GM12878 (cell line): ENCODE measurements at regions not wholly inside any gene's neighbourhood (a gene's known extent, or its start where the extent isn't known, plus 50 kb on each side); places are given as distances from the start of the nearest gene placed in this dataset.

Experiments used
- ATAC-seq: fragments of 200-7000 bp; cut with Tn5 transposase; 3 replicates; pipeline ENCODE4 v1.9.1; 2020; ENCODE audit warnings: mild to moderate bottlenecking, moderate library complexity
- BruUV-seq: library from RNA; stranded (reverse); fragments of 400-500 nt; replicated peaks from 2 replicates; lab custom pipeline; 2021; lab: Mats Ljungman, UMichigan
- CTCF ChIA-PET: fragments of 300-600 bp; sonication (Branson Sonifier 250); formaldehyde crosslinking; extraction: SDS; loops from one replicate; lab custom pipeline; 2021; ENCODE audit warnings: inconsistent platforms; lab: Yijun Ruan, JAX
- POLR2A ChIA-PET: fragments of 350-600 bp; formaldehyde crosslinking; extraction: SDS; loops from one replicate; lab custom pipeline; 2021; ENCODE audit warnings: inconsistent platforms; lab: Charles Lee
- RAD21 ChIA-PET: fragments of 300-600 bp; sonication (Branson Sonifier 250); formaldehyde crosslinking; loops from one replicate; lab custom pipeline; 2023; ENCODE audit warnings: antibody characterized with exemption; ENCODE audit not compliant: unreplicated experiment; lab: Charles Lee
- SMC1A ChIA-PET: fragments of 300-600 bp; sonication (Branson Sonifier 250); formaldehyde crosslinking; loops from one replicate; lab custom pipeline; 2023; ENCODE audit not compliant: unreplicated experiment, uncharacterized antibody; lab: Charles Lee
- DNase-seq: peaks from one replicate; pipeline ENCODE4 v3.0.0-alpha.2; 2011; ENCODE audit warnings: low read depth, low spot score
- FAIRE-seq: peaks from 3 replicates; lab custom pipeline; 2011; peaks lifted over from hg19 to GRCh38; lab: Jason Lieb, UNC
- H2AFZ ChIP-seq: 2 replicates; pipeline ENCODE4 v1.6.0; 2011; ENCODE audit warnings: low read depth, low read length, control low read depth; ENCODE audit not compliant: control insufficient read depth
- H3K27ac ChIP-seq: 2 replicates; pipeline ENCODE4 v1.5.1; 2011; ENCODE audit warnings: control low read depth; ENCODE audit not compliant: control insufficient read depth, insufficient read depth
- H3K27me3 ChIP-seq, 2 experiments: replicated peaks in 1 of 2; 2 replicates each; pipeline versions ENCODE4 v1.6.0 to v1.6.1; 2011; ENCODE audit warnings: low read length in 1 of 2; ENCODE audit not compliant: control insufficient read depth in 2 of 2, insufficient read depth in 2 of 2
- H3K36me3 ChIP-seq, 2 experiments: 2 replicates each; pipeline ENCODE4 v1.5.1; 2011; ENCODE audit warnings: low read length in 1 of 2; ENCODE audit not compliant: control insufficient read depth in 2 of 2, insufficient read depth in 2 of 2
- H3K4me1 ChIP-seq: 2 replicates; pipeline ENCODE4 v1.6.1; 2011; ENCODE audit warnings: mild to moderate bottlenecking, low read length, moderate library complexity, mixed read lengths; ENCODE audit not compliant: control insufficient read depth, insufficient read depth
- H3K4me2 ChIP-seq: 2 replicates; pipeline ENCODE4 v1.6.0; 2011; ENCODE audit warnings: control low read depth; ENCODE audit not compliant: control insufficient read depth, insufficient read depth
- H3K4me3 ChIP-seq: fragments of 200-600 bp; sonication (generic); 2 replicates; pipeline ENCODE4 v1.5.1; 2016
- H3K79me2 ChIP-seq: 2 replicates; pipeline ENCODE4 v1.6.0; 2011; ENCODE audit warnings: low read length; ENCODE audit not compliant: control insufficient read depth, insufficient read depth
- H3K9ac ChIP-seq: 2 replicates; pipeline ENCODE4 v1.8.0; 2011; ENCODE audit warnings: low read length, control low read depth, mixed read lengths; ENCODE audit not compliant: control insufficient read depth, insufficient read depth
- H3K9me3 ChIP-seq: replicated peaks from 3 replicates; pipeline ENCODE4 v1.5.1; 2011; ENCODE audit warnings: mild to moderate bottlenecking, low read length; ENCODE audit not compliant: control insufficient read depth, insufficient read depth
- H4K20me1 ChIP-seq: 2 replicates; pipeline ENCODE4 v1.6.0; 2011; ENCODE audit not compliant: control insufficient read depth, insufficient read depth
- CREM ChIP-seq: IDR thresholded peaks from 2 replicates; pipeline ENCODE4 v1.6.1; 2014; ENCODE audit warnings: antibody characterized with exemption, low read depth
- HDAC2 ChIP-seq: fragments of 200-600 bp; sonication (generic); IDR thresholded peaks from 2 replicates; pipeline ENCODE4 v1.6.1; 2017
- JUNB ChIP-seq: IDR thresholded peaks from 2 replicates; pipeline ENCODE4 v1.6.1; 2016; ENCODE audit warnings: antibody characterized with exemption, mild to moderate bottlenecking
- PKNOX1 ChIP-seq: fragments of 450-650 bp; IDR thresholded peaks from 2 replicates; pipeline ENCODE4 v1.6.1; 2016; ENCODE audit warnings: mild to moderate bottlenecking
- POLR2A ChIP-seq: IDR thresholded peaks from 2 replicates; pipeline ENCODE4 v1.6.1; 2011; ENCODE audit warnings: low read depth, mild to moderate bottlenecking, low read length
- POU2F2 ChIP-seq: IDR thresholded peaks from 3 replicates; pipeline ENCODE4 v1.6.1; 2011; ENCODE audit warnings: low read depth, mild to moderate bottlenecking, low read length, borderline replicate concordance
- RB1 ChIP-seq: fragments of 450-650 bp; formaldehyde crosslinking; IDR thresholded peaks from 2 replicates; pipeline ENCODE4 v1.6.1; 2017; ENCODE audit warnings: mild to moderate bottlenecking, borderline replicate concordance
- SKIL ChIP-seq: fragments of 450-650 bp; IDR thresholded peaks from 2 replicates; pipeline ENCODE4 v1.6.1; 2017; ENCODE audit warnings: mild to moderate bottlenecking, low read depth, inconsistent platforms; ENCODE audit not compliant: poor library complexity, severe bottlenecking
- TBL1XR1 ChIP-seq: IDR thresholded peaks from 2 replicates; pipeline ENCODE4 v1.6.1; 2012; ENCODE audit warnings: low read depth, low read length, improper control_type of control experiment
- TCF12 ChIP-seq: IDR thresholded peaks from 2 replicates; pipeline ENCODE4 v1.6.1; 2011; ENCODE audit warnings: low read depth, mild to moderate bottlenecking, low read length
- YY1 ChIP-seq: IDR thresholded peaks from 2 replicates; pipeline ENCODE4 v1.6.1; 2011; ENCODE audit warnings: low read depth, mild to moderate bottlenecking, low read length
- WGBS: methylation state at CpG from one replicate; pipeline ENCODE4 v1.1.6; 2016; ENCODE audit warnings: low lambda C conversion rate; ENCODE audit not compliant: insufficient replicate concordance, insufficient coverage; ENCODE audit errors: missing lambda C conversion rate; 5-methylcytosine and 5-hydroxymethylcytosine counted together
- in situ Hi-C: fragments of 300-500 bp; cut with MboI; formaldehyde crosslinking; loops from 9 replicates; pipeline ENCODE4 v1.14.3; 2018; ENCODE audit warnings: mixed read lengths
- intact Hi-C: fragments of 100-400 bp; cut with micrococcal nuclease; formaldehyde crosslinking; loops from one replicate; pipeline ENCODE4 v1.14.2; 2022; ENCODE audit not compliant: unreplicated experiment

GRCh38 chr1:96333522-96334235 lies 387.9 kb upstream of the PTBP2 start (continued):
- TF ChIP-seq PKNOX1, result no peak
- no peak for TF ChIP-seq POU2F2
- TF ChIP-seq RB1, result no peak
- TF ChIP-seq YY1, result no peak
- no peak for TF ChIP-seq JUNB
- TF ChIP-seq TCF12, result no peak
- no peak for TF ChIP-seq HDAC2

GRCh38 chr1:96334236-96334557 lies 387.4 kb upstream of the PTBP2 start:
- no peak for FAIRE-seq
- 18% methylated on average over 4 of the region's 4 CpGs for WGBS
- POLR2A ChIA-PET, result no interaction called here

More at GRCh38 chr1:96334236-96334557, 387.4 kb upstream of the PTBP2 start:
- no peak for ATAC-seq
- TF ChIP-seq CREM (no peak), SKIL (no peak), TBL1XR1 (no peak), POLR2A (no peak)
- Histone ChIP-seq H3K4me1 (no peaks in the 10 kb centered on the region), H3K4me3 (no peak overlapping the region), H4K20me1 (no peaks in the 10 kb centered on the region), H3K27me3 (no peaks in the 10 kb centered on the region), H3K9ac (no peak overlapping the region), H3K79me2 (no peaks in the 10 kb centered on the region), H3K4me2 (no peak overlapping the region), H3K27ac (no peak overlapping the region), H2AFZ (no peak overlapping the region), H3K36me3 (no peaks in the 10 kb centered on the region), H3K9me3 (no peaks in the 10 kb centered on the region)
- intact Hi-C loops, result no loop called here
- SMC1A ChIA-PET, result no interaction called here
- RAD21 ChIA-PET, result no interaction called here
- no peak for DNase-seq
- no TSS peak for BruUV-seq
- CTCF ChIA-PET, result no interaction called here
- in situ Hi-C loops, result no loop called here
